Thoracic aorta (tissue), 2 donors: ENCODE measurements at regions not wholly inside any gene's neighbourhood (a gene's known extent, or its start where the extent isn't known, plus 50 kb on each side); places are given as distances from the start of the nearest gene placed in this dataset.

Experiments used
- ATAC-seq: fragments of 150-250 bp; one replicate; pipeline ENCODE4 v1.8.0; 2017; ENCODE audit warnings: low read depth; ENCODE audit not compliant: insufficient number of reproducible peaks, low FRiP score
- DNase-seq: peaks from one replicate; pipeline ENCODE4 v3.0.0-alpha.2; 2020; ENCODE audit warnings: low spot score
- H3K27ac ChIP-seq, 2 donors: fragments of 200-600 bp; sonication (generic); 1 replicate in 1 of 2; 2 replicates in 1 of 2; pipeline ENCODE4 v1.5.1; 2016; ENCODE audit warnings: mild to moderate bottlenecking in 2 of 2, moderate library complexity in 2 of 2
- H3K27me3 ChIP-seq: fragments of 200-600 bp; sonication (generic); replicated peaks from 2 replicates; pipeline ENCODE4 v1.6.0; 2016; ENCODE audit warnings: mild to moderate bottlenecking; ENCODE audit not compliant: insufficient read depth
- H3K36me3 ChIP-seq: fragments of 200-600 bp; sonication (generic); one replicate; pipeline ENCODE4 v1.5.1; 2016
- H3K4me1 ChIP-seq, 2 donors: fragments of 200-600 bp; sonication (generic); 1 replicate in 1 of 2; 2 replicates in 1 of 2; pipeline versions ENCODE4 v1.5.1 to v1.6.0; 2016; ENCODE audit warnings: low read depth in 2 of 2, mild to moderate bottlenecking in 1 of 2; ENCODE audit not compliant: control insufficient read depth in 1 of 2
- H3K4me3 ChIP-seq: fragments of 200-600 bp; sonication (generic); 2 replicates; pipeline ENCODE4 v1.5.1; 2016; ENCODE audit warnings: mild to moderate bottlenecking
- H3K9me3 ChIP-seq: fragments of 200-600 bp; sonication (generic); 2 replicates; pipeline ENCODE4 v1.5.1; 2016
- CTCF ChIP-seq: fragments of 200-600 bp; sonication (generic); IDR thresholded peaks from one replicate; pipeline ENCODE4 v1.5.1; 2019; ENCODE audit warnings: antibody characterized with exemption

- H3K36me3 ChIP-seq = no peaks in the 10 kb centered on the region
- no peak for DNase-seq
- no peak for ATAC-seq
- no peak for TF ChIP-seq CTCF
- no peaks in the 10 kb centered on the region for H3K27me3 ChIP-seq
- H3K9me3 ChIP-seq = no peaks in the 10 kb centered on the region
- H3K4me3 ChIP-seq = no peak overlapping the region
- H3K27ac ChIP-seq = no peak overlapping the region
- H3K4me1 ChIP-seq = no peaks in the 10 kb centered on the region
Observed at GRCh38 chr11:23453522-23453921, 593.2 kb upstream of the CCDC179 start.

GRCh38 chr11:23455321-23455891 lies 595.1 kb upstream of the CCDC179 start:
- no peak for TF ChIP-seq CTCF
- ATAC-seq = no peak
- no peak overlapping the region for H3K4me3 ChIP-seq

GRCh38 chr11:23457641-23458040 lies 597.4 kb upstream of the CCDC179 start:
- Histone ChIP-seq H3K9me3 (no peaks in the 10 kb centered on the region), H3K36me3 (no peaks in the 10 kb centered on the region), H3K27me3 (no peaks in the 10 kb centered on the region), H3K27ac (no peak overlapping the region), H3K4me1 (no peaks in the 10 kb centered on the region), H3K4me3 (no peak overlapping the region)
- no peak for TF ChIP-seq CTCF
- DNase-seq = no peak
- no peak for ATAC-seq

More at GRCh38 chr11:23455321-23455891, 595.1 kb upstream of the CCDC179 start:
- no peaks in the 10 kb centered on the region for H3K36me3 ChIP-seq
- H3K9me3 ChIP-seq = no peaks in the 10 kb centered on the region
- no peak for DNase-seq
- no peaks in the 10 kb centered on the region for H3K4me1 ChIP-seq
- H3K27me3 ChIP-seq = no peaks in the 10 kb centered on the region
- no peak overlapping the region for H3K27ac ChIP-seq

- Histone ChIP-seq H3K4me3 (no peak overlapping the region), H3K4me1 (no peaks in the 10 kb centered on the region), H3K9me3 (no peaks in the 10 kb centered on the region), H3K27me3 (no peaks in the 10 kb centered on the region), H3K36me3 (no peaks in the 10 kb centered on the region), H3K27ac (no peak overlapping the region)
- no peak for TF ChIP-seq CTCF
- ATAC-seq = no peak
- DNase-seq = no peak
Observed at GRCh38 chr11:23471878-23472277, 611.6 kb upstream of the CCDC179 start.

- TF ChIP-seq CTCF = no peak
- ATAC-seq = no peak
- DNase-seq = no peak
- no peak overlapping the region for H3K27ac ChIP-seq
- H3K4me3 ChIP-seq = no peak overlapping the region
- H3K36me3 ChIP-seq = no peaks in the 10 kb centered on the region
- no peaks in the 10 kb centered on the region for H3K9me3 ChIP-seq
- H3K27me3 ChIP-seq = no peaks in the 10 kb centered on the region
- H3K4me1 ChIP-seq = no peaks in the 10 kb centered on the region
Observed at GRCh38 chr11:23473782-23474181, 613.5 kb upstream of the CCDC179 start.
